ENCODE measurements at regions not wholly inside any gene's neighbourhood (a gene's known extent, or its start where the extent isn't known, plus 50 kb on each side); places are given as distances from the start of the nearest gene placed in this dataset.

GRCh38 chr2:134143568-134143967 lies 110.3 kb upstream of the MGAT5 start:
- DNase-seq (ENCODE audit: low spot score), result no peak

- DNase-seq (ENCODE audit: low spot score), result peak; percentile 40
These were observed 109.7 kb upstream of the MGAT5 start for GRCh38 chr2:134144081-134144596.

DNA sequence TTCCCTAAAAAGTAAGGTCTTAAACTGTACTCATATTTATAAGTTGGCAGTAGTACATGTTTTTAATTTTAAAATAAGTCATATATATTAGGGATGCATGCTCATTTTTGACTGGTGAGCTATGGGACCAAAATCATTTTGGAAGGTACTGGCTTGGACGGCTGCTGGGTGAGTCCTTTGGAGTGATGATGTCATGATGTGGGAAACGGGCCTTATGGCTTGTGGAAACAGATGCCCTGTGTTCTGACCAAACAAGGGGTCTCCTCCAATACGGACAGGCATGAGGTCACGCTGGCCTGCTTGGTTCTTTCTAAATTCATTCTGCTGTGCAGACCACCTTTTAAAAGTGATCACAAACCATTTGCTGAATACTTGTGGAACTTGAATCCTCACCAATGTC lies 109.2 kb upstream of the MGAT5 start:
- DNase-seq (ENCODE audit: low spot score), result no peak

DNA sequence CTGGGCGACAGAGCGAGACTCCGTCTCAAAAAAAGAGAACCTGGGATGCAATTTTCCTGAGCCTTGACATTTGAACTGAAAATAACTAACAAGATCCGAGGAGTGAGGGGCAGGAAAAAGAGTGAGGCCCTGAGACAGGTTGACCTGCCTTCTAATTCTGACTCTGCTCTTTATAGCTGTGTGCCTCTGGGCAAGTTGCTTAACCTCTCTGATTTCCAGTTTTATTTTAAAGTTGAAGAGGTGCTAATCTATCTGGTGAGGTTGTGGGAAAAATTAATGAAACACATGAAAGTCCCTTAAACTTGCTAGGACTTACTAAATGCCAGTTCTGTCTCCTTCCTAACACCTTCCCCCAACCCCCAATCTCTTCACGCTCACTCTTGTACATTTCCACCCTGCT lies 108.4 kb upstream of the MGAT5 start:
- DNase-seq (ENCODE audit: low spot score), result no peak

DNA sequence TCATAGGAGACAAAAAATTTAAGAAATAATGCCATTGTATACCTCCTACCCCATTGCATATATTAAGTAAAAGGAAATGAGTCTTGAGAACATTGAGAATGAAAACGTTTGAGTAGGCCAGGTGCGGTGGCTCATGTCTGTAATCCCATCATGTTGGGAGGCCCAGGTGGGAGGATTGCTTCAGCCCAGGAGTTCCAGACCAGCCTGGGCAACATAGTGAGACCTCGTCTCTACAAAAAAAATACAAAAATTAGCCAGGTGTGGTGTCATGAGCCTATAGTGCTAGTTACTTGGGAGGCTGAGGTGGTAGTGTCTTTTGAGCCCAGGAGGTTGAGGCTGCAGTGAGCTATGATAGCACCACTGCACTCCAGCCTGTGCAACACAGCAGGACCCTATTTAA lies 107.7 kb upstream of the MGAT5 start:
- DNase-seq (ENCODE audit: low spot score), result no peak

- no peak for DNase-seq (ENCODE audit: low spot score)
These were observed 107.3 kb upstream of the MGAT5 start for GRCh38 chr2:134146620-134147019.

- no peak for DNase-seq (ENCODE audit: low spot score)
These were observed 105.7 kb upstream of the MGAT5 start for GRCh38 chr2:134148172-134148571.

- no peak for DNase-seq (ENCODE audit: low spot score)
These were observed 104.9 kb upstream of the MGAT5 start for GRCh38 chr2:134148843-134149472.

DNA sequence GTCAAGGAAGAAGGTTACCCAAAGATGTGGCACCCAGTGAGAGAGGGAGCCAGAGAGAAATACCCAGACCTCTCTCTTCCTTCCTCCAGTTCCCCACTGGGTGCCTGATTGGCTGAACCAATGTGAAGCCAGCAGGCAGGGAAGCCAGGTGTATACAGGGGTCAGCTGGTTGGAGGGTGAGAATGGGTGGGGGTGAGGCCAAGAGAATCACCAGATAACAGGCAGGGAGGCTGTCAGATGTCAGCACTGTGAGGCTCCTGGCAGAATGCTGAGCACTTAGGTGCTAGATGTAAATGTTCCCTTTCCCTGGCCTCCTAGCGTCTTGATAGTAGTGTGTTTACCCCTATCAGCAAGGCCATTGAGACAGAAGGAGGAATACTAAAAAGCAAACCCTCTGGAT lies 104.0 kb upstream of the MGAT5 start:
- DNase-seq (ENCODE audit: low spot score), result no peak

DNA sequence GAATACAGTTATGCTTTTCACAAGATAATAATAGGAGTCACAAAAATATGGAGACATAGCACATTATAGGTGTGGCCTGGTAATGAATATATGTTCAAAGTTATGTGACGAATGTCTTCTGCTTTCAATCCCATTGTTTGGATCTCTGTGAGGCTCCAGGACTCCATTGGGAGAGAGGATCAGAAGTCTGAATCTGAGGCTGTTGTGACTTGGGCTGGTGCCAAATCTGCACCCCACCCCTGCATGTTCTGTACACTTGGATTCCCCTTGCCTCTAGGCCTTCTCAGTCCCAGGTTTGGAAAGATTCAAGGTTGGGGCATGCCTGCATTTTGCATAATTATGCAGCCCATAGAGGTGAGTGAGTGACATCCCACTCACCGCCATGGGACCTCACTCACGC lies 103.1 kb upstream of the MGAT5 start:
- DNase-seq (ENCODE audit: low spot score), result no peak

DNA sequence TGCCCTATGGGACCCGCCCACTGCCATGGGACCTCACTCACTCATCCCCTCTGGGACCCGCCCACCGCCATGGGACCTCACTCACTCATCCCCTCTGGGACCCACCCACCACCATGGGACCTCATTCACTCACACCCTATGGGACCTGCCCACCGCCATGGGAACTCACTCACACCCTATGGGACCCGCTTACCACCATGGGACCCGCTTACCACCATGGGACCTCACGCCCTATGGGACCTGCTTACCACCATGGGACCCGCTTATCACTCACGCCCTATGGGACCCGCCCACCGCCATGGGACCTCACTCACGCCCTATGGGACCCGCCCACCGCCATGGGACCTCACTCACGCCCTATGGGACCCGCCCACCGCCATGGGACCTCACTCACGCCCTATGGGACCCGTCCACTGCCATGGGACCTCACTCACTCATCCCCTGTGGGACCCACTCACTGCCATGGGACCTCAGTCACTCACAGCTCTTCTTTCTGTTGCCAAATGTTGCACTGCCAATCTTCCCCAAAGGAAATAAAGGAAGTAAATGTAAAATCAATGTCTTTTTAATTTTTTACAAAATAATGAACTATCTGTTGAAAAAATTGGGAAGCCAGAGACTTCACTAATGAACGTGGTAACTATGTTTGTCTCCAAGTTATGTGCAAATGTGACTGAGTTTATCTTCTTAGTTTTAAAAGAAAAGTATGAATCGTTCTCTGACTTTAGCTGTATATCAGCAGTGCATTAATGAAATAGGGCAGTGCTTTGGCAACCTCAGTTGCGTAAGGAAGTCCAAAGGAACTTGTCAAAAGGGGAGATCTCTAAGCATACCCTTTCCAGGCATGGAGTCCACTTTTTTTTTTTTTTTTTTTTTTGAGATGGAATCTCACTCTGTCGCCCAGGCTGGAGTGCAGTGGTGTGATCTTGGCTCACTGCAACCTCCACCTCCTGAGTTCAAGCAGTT lies 101.5 kb upstream of the MGAT5 start:
- DNase-seq (ENCODE audit: low spot score), result no peak

GRCh38 chr2:134153294-134153880 lies 100.5 kb upstream of the MGAT5 start:
- DNase-seq (ENCODE audit: low spot score), result peak; percentile 48

GRCh38 chr2:134154246-134154645 lies 99.6 kb upstream of the MGAT5 start:
- DNase-seq (ENCODE audit: low spot score), result no peak

DNA sequence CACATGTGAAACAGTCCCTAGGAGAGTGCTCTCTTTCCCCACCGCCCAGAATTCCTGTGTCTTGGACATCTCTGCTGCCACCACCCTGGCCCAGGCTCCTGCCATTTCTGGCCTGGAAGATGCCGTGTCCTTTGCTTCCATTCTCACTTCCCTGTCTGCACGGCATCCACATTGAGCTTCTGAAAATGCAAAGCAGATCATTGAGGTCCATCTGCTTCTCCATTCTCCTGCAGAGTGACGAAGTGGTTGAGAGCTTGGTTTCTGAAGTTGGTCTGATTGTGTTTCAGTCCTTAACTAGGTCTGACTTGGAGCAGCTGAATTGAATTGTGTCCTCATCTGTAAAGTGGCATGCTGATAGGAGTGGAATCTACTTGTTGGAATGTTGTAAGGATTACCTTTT lies 98.7 kb upstream of the MGAT5 start:
- DNase-seq (ENCODE audit: low spot score), result no peak

GRCh38 chr2:134158295-134158694 lies 95.6 kb upstream of the MGAT5 start:
- DNase-seq (ENCODE audit: low spot score), result no peak

- no peak for DNase-seq (ENCODE audit: low spot score)
These were observed 92.7 kb upstream of the MGAT5 start for GRCh38 chr2:134161170-134161547.

DNA sequence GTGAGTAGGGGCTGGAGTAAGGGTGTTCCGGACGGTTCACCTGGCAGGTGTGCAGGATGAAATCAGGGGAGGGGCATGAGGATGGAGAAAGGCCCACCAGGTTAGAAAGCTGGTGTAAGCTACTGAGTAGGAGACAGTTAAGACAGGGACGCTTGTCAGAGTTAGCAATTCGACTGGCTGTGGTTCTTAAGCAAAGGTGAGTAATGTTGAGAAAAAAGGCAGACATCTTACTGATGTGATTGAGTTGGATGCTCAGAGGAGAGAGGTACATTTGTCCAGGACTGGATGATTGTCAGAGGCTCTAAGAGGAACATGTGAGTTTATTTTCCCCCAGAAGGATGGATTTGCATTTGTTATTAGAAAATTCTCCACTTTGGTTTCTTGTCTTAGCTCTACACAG lies 90.5 kb upstream of the MGAT5 start:
- DNase-seq (ENCODE audit: low spot score), result no peak

DNA sequence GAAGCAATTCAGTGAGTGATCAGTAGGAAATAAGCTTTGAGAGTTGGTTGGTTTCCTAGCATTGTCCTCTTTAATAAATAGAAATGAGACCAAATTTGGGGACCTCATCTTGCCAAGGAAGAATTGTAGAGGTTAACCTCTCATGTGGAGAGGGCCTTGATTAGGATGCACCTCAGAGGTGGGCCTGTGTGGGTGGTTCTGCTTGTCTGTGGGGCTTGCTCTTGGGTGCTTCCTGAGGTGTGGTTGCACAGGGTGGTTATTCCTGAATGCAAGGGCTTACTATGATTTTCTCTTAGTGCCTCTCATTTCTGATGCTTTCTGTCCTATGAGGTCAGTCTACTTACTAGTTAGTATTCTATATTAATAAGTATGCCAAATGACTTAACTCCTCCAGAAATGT lies 89.6 kb upstream of the MGAT5 start:
- no peak for DNase-seq (ENCODE audit: low spot score)

DNA sequence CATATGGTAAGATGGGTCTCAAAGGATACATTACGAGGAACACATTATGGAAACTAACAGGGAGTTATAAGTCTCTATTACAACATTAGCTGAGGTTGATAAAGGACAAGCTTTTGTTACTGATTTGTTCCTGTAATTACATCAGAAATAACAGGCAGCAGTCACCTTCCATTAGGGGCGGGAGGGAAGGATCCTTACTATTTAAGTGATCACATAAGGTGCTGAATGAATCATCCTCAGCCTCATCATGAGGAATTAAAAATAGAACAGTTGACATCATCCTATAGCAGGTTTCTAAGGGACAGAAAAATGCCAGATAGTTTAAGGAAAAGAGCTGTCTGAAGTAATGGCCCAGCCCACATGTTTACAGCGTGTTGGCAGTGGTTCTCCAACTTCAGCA lies 86.9 kb upstream of the MGAT5 start:
- no peak for DNase-seq (ENCODE audit: low spot score)

- no peak for DNase-seq (ENCODE audit: low spot score)
These were observed 84.1 kb upstream of the MGAT5 start for GRCh38 chr2:134169788-134170187.

DNA sequence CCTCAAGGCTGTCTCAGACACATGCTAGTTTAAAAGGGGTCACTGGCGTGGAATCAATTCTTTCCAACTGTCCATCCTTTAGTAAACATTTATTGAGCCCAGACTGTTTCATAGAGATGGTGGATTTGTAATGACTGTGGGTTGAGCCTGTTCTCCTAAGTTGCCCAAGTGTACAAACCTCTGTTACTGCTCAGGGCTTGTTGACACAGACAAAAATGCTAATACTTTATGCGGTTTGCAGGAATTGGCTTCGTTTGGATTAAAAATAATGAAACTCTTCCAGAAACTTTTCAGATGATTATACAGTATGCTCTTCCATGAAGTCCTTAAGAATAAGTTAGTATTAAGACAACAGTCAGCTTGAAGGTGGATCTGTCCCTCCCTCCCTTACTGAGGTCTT lies 83.6 kb upstream of the MGAT5 start:
- DNase-seq (ENCODE audit: low spot score), result no peak

- no peak for DNase-seq (ENCODE audit: low spot score)
These were observed 83.2 kb upstream of the MGAT5 start for GRCh38 chr2:134170700-134171099.
